ENCODE measurements at regions not wholly inside any gene's neighbourhood (a gene's known extent, or its start where the extent isn't known, plus 50 kb on each side); places are given as distances from the start of the nearest gene placed in this dataset.
A peak's percentile ranks its signal among the peaks of the same experiment; 100 is the strongest.

DNA sequence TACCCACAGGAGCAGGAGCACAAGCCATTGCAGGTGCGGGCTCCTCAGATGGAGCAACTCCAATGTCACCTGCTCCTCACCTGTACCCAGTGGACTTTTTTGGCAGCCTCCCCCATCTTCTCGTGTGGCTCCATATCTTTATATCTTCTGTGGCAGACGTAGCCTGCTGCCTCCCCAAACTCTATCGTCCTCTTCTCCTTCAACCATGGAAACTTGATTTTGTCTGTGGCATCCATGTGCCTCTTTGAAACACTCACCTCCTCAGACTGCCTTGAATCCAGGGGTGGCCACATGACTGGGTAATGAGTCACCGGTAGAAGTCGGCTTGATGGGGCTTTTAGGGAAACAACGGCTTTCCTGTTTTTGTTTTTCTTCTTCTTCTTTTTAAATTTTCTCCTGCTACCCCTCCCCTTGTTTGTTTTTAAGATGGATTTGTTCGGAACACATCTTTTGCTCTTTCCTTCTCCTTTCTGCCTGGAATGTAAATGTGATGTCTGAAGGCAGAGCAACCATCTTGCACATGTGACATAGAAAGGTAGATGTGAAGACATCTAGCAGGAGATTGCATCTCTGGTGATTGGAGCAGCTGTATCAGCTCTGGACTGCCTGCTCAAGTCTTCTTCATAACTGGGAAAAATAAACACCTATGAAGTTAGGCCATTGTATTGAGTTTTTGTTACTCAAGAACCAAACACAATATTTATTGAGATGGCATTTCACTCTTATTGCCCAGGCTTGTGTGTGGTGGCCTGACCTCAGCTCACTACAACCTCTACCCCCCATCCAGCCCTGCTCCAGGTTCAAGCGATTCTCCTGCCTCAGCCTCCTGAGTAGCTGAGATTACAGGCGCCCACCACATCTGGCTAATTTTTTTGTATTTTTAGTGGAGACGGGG is 69.9 kb upstream of the DDR1 start (continued):
- TF ChIP-seq, protein P1, sequence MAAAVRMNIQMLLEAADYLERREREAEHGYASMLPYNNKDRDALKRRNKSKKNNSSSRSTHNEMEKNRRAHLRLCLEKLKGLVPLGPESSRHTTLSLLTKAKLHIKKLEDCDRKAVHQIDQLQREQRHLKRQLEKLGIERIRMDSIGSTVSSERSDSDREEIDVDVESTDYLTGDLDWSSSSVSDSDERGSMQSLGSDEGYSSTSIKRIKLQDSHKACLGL (CRISPR knock-in tag; IDR thresholded peaks at IDR 0.05; ENCODE audit: borderline replicate concordance, poor library complexity, severe bottlenecking): peak; percentile 43
- TF ChIP-seq SMAD4 (CRISPR knock-in tag; conservative IDR thresholded peaks at IDR 0.05) (0 out of 2 replicates have a peak, but pooled peaks have one; percentile 53), GABPB1 (CRISPR knock-in tag; IDR thresholded peaks at IDR 0.05) (no peak), KHSRP (IDR thresholded peaks at IDR 0.05) (peak; percentile 31; the same call in 1 of the 2 replicates), SMAD3 (CRISPR knock-in tag; conservative IDR thresholded peaks at IDR 0.05) (no peak), TCF3 (CRISPR knock-in tag; IDR thresholded peaks at IDR 0.05) (no peak), SPI1 (IDR thresholded peaks at IDR 0.05; ENCODE audit: borderline replicate concordance, low read depth, low read length) (peak; percentile 32; the same call in 1 of the 2 replicates), ZBTB7A (IDR thresholded peaks at IDR 0.05; ENCODE audit: borderline replicate concordance, control insufficient read depth, low read depth, low read length) (no peak), RCOR1 (IDR thresholded peaks at IDR 0.05; ENCODE audit: borderline replicate concordance in 1 of 2, low read depth in 2 of 2, low read length in 2 of 2) (no peak; a peak in 1 of 4 replicates)
- TF ChIP-seq, protein P2, sequence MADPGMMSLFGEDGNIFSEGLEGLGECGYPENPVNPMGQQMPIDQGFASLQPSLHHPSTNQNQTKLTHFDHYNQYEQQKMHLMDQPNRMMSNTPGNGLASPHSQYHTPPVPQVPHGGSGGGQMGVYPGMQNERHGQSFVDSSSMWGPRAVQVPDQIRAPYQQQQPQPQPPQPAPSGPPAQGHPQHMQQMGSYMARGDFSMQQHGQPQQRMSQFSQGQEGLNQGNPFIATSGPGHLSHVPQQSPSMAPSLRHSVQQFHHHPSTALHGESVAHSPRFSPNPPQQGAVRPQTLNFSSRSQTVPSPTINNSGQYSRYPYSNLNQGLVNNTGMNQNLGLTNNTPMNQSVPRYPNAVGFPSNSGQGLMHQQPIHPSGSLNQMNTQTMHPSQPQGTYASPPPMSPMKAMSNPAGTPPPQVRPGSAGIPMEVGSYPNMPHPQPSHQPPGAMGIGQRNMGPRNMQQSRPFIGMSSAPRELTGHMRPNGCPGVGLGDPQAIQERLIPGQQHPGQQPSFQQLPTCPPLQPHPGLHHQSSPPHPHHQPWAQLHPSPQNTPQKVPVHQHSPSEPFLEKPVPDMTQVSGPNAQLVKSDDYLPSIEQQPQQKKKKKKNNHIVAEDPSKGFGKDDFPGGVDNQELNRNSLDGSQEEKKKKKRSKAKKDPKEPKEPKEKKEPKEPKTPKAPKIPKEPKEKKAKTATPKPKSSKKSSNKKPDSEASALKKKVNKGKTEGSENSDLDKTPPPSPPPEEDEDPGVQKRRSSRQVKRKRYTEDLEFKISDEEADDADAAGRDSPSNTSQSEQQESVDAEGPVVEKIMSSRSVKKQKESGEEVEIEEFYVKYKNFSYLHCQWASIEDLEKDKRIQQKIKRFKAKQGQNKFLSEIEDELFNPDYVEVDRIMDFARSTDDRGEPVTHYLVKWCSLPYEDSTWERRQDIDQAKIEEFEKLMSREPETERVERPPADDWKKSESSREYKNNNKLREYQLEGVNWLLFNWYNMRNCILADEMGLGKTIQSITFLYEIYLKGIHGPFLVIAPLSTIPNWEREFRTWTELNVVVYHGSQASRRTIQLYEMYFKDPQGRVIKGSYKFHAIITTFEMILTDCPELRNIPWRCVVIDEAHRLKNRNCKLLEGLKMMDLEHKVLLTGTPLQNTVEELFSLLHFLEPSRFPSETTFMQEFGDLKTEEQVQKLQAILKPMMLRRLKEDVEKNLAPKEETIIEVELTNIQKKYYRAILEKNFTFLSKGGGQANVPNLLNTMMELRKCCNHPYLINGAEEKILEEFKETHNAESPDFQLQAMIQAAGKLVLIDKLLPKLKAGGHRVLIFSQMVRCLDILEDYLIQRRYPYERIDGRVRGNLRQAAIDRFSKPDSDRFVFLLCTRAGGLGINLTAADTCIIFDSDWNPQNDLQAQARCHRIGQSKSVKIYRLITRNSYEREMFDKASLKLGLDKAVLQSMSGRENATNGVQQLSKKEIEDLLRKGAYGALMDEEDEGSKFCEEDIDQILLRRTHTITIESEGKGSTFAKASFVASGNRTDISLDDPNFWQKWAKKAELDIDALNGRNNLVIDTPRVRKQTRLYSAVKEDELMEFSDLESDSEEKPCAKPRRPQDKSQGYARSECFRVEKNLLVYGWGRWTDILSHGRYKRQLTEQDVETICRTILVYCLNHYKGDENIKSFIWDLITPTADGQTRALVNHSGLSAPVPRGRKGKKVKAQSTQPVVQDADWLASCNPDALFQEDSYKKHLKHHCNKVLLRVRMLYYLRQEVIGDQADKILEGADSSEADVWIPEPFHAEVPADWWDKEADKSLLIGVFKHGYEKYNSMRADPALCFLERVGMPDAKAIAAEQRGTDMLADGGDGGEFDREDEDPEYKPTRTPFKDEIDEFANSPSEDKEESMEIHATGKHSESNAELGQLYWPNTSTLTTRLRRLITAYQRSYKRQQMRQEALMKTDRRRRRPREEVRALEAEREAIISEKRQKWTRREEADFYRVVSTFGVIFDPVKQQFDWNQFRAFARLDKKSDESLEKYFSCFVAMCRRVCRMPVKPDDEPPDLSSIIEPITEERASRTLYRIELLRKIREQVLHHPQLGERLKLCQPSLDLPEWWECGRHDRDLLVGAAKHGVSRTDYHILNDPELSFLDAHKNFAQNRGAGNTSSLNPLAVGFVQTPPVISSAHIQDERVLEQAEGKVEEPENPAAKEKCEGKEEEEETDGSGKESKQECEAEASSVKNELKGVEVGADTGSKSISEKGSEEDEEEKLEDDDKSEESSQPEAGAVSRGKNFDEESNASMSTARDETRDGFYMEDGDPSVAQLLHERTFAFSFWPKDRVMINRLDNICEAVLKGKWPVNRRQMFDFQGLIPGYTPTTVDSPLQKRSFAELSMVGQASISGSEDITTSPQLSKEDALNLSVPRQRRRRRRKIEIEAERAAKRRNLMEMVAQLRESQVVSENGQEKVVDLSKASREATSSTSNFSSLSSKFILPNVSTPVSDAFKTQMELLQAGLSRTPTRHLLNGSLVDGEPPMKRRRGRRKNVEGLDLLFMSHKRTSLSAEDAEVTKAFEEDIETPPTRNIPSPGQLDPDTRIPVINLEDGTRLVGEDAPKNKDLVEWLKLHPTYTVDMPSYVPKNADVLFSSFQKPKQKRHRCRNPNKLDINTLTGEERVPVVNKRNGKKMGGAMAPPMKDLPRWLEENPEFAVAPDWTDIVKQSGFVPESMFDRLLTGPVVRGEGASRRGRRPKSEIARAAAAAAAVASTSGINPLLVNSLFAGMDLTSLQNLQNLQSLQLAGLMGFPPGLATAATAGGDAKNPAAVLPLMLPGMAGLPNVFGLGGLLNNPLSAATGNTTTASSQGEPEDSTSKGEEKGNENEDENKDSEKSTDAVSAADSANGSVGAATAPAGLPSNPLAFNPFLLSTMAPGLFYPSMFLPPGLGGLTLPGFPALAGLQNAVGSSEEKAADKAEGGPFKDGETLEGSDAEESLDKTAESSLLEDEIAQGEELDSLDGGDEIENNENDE (IDR thresholded peaks at IDR 0.05; ENCODE audit: low read depth, low read length): no peak
- TF ChIP-seq, protein P3, sequence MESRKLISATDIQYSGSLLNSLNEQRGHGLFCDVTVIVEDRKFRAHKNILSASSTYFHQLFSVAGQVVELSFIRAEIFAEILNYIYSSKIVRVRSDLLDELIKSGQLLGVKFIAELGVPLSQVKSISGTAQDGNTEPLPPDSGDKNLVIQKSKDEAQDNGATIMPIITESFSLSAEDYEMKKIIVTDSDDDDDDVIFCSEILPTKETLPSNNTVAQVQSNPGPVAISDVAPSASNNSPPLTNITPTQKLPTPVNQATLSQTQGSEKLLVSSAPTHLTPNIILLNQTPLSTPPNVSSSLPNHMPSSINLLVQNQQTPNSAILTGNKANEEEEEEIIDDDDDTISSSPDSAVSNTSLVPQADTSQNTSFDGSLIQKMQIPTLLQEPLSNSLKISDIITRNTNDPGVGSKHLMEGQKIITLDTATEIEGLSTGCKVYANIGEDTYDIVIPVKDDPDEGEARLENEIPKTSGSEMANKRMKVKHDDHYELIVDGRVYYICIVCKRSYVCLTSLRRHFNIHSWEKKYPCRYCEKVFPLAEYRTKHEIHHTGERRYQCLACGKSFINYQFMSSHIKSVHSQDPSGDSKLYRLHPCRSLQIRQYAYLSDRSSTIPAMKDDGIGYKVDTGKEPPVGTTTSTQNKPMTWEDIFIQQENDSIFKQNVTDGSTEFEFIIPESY (CRISPR knock-in tag; IDR thresholded peaks at IDR 0.05): no peak

Measured in K562 (cell line).